ENCODE measurements at regions not wholly inside any gene's neighbourhood (a gene's known extent, or its start where the extent isn't known, plus 50 kb on each side); places are given as distances from the start of the nearest gene placed in this dataset.

- Histone ChIP-seq H4K20me1 (ENCODE audit: insufficient read depth, low read length) (no peaks in the 10 kb centered on the region), H3K4me3 (ENCODE audit: insufficient read depth, low read length) (no peak overlapping the region), H3K4me1 (ENCODE audit: insufficient read depth, low read length) (peaks cover 25% of the 10 kb centered on the region), H3K4me2 (ENCODE audit: insufficient read depth, low read length) (no peak overlapping the region), H3K27me3 (ENCODE audit: insufficient read depth, low read length) (no peaks in the 10 kb centered on the region), H2AFZ (ENCODE audit: low read length) (no peak overlapping the region), H3K27ac (ENCODE audit: low read depth, low read length) (no peak overlapping the region), H3K79me2 (ENCODE audit: insufficient read depth, low read length) (no peaks in the 10 kb centered on the region), H3K36me3 (ENCODE audit: insufficient read depth, low read length) (no peaks in the 10 kb centered on the region), H3K9me3 (ENCODE audit: low read depth, low read length) (no peaks in the 10 kb centered on the region)
- TF ChIP-seq CTCF (IDR thresholded peaks at IDR 0.05; ENCODE audit: extremely low read depth, low read depth, low read length), result no peak
- no peak for DNase-seq (ENCODE audit: insufficient read length, low spot score, missing footprints)
These were observed 165.1 kb upstream of the GLI2 start for GRCh38 chr2:120570546-120570945.

- no peaks in the 10 kb centered on the region for H3K79me2 ChIP-seq (ENCODE audit: insufficient read depth, low read length)
- no peak overlapping the region for H2AFZ ChIP-seq (ENCODE audit: low read length)
- H3K4me1 ChIP-seq (ENCODE audit: insufficient read depth, low read length), result peaks cover 19% of the 10 kb centered on the region
- H3K4me3 ChIP-seq (ENCODE audit: insufficient read depth, low read length), result no peak overlapping the region
- H3K36me3 ChIP-seq (ENCODE audit: insufficient read depth, low read length), result no peaks in the 10 kb centered on the region
- H3K9me3 ChIP-seq (ENCODE audit: low read depth, low read length), result no peaks in the 10 kb centered on the region
- no peak for DNase-seq (ENCODE audit: insufficient read length, low spot score, missing footprints)
- H4K20me1 ChIP-seq (ENCODE audit: insufficient read depth, low read length), result no peaks in the 10 kb centered on the region
- H3K27ac ChIP-seq (ENCODE audit: low read depth, low read length), result no peak overlapping the region
- TF ChIP-seq CTCF (IDR thresholded peaks at IDR 0.05; ENCODE audit: extremely low read depth, low read depth, low read length), result no peak
- H3K4me2 ChIP-seq (ENCODE audit: insufficient read depth, low read length), result no peak overlapping the region
- H3K27me3 ChIP-seq (ENCODE audit: insufficient read depth, low read length), result no peaks in the 10 kb centered on the region
These were observed 164.5 kb upstream of the GLI2 start for GRCh38 chr2:120571015-120571728.

- Histone ChIP-seq H3K27me3 (ENCODE audit: insufficient read depth, low read length) (no peaks in the 10 kb centered on the region), H3K4me3 (ENCODE audit: insufficient read depth, low read length) (no peak overlapping the region), H3K9me3 (ENCODE audit: low read depth, low read length) (no peaks in the 10 kb centered on the region), H2AFZ (ENCODE audit: low read length) (no peak overlapping the region), H3K79me2 (ENCODE audit: insufficient read depth, low read length) (no peaks in the 10 kb centered on the region), H3K4me1 (ENCODE audit: insufficient read depth, low read length) (peaks cover 19% of the 10 kb centered on the region), H4K20me1 (ENCODE audit: insufficient read depth, low read length) (no peaks in the 10 kb centered on the region), H3K4me2 (ENCODE audit: insufficient read depth, low read length) (no peak overlapping the region), H3K27ac (ENCODE audit: low read depth, low read length) (no peak overlapping the region), H3K36me3 (ENCODE audit: insufficient read depth, low read length) (no peaks in the 10 kb centered on the region)
- DNase-seq (ENCODE audit: insufficient read length, low spot score, missing footprints), result peak; percentile 78
- TF ChIP-seq CTCF (IDR thresholded peaks at IDR 0.05; ENCODE audit: extremely low read depth, low read depth, low read length), result no peak
These were observed 163.4 kb upstream of the GLI2 start for GRCh38 chr2:120572226-120572625.

GRCh38 chr2:120574620-120575019, 161.0 kb upstream of the GLI2 start:
- no peaks in the 10 kb centered on the region for H3K27me3 ChIP-seq (ENCODE audit: insufficient read depth, low read length)
- H2AFZ ChIP-seq (ENCODE audit: low read length), result no peak overlapping the region
- H3K4me1 ChIP-seq (ENCODE audit: insufficient read depth, low read length), result peaks cover 9% of the 10 kb centered on the region
- no peaks in the 10 kb centered on the region for H3K79me2 ChIP-seq (ENCODE audit: insufficient read depth, low read length)
- no peak overlapping the region for H3K4me3 ChIP-seq (ENCODE audit: insufficient read depth, low read length)
- no peaks in the 10 kb centered on the region for H3K36me3 ChIP-seq (ENCODE audit: insufficient read depth, low read length)
- DNase-seq (ENCODE audit: insufficient read length, low spot score, missing footprints), result peak; percentile 21
- H3K4me2 ChIP-seq (ENCODE audit: insufficient read depth, low read length), result no peak overlapping the region
- TF ChIP-seq CTCF (IDR thresholded peaks at IDR 0.05; ENCODE audit: extremely low read depth, low read depth, low read length), result no peak
- no peaks in the 10 kb centered on the region for H4K20me1 ChIP-seq (ENCODE audit: insufficient read depth, low read length)
- H3K27ac ChIP-seq (ENCODE audit: low read depth, low read length), result no peak overlapping the region
- H3K9me3 ChIP-seq (ENCODE audit: low read depth, low read length), result no peaks in the 10 kb centered on the region
